Stromal cell of bone marrow (primary cell): ENCODE measurements at regions not wholly inside any gene's neighbourhood (a gene's known extent, or its start where the extent isn't known, plus 50 kb on each side); places are given as distances from the start of the nearest gene placed in this dataset.
A peak's percentile ranks its signal among the peaks of the same experiment; 100 is the strongest.

Source experiments
- DNase-seq: peaks from one replicate; pipeline ENCODE4 v3.0.0-alpha.2; 2012; ENCODE audit warnings: low read depth

GRCh38 chr9:87247097-87247496 lies 250.6 kb upstream of the DAPK1 start:
- DNase-seq = no peak

GRCh38 chr9:87249029-87249428 lies 248.6 kb upstream of the DAPK1 start:
- DNase-seq = no peak

GRCh38 chr9:87250205-87250604 lies 247.5 kb upstream of the DAPK1 start:
- DNase-seq = no peak

- DNase-seq = no peak
Measured at GRCh38 chr9:87255431-87256155, 242.1 kb upstream of the DAPK1 start.

- DNase-seq = no peak
Measured at GRCh38 chr9:87256973-87257372, 240.7 kb upstream of the DAPK1 start.

- peak; percentile 81 for DNase-seq
Measured at GRCh38 chr9:87259543-87260518, 237.8 kb upstream of the DAPK1 start.

GRCh38 chr9:87263291-87263690 lies 234.4 kb upstream of the DAPK1 start:
- no peak for DNase-seq

- DNase-seq = no peak
Measured at GRCh38 chr9:87266697-87267096, 231.0 kb upstream of the DAPK1 start.

GRCh38 chr9:87267251-87268070 lies 230.2 kb upstream of the DAPK1 start:
- peak; percentile 83 for DNase-seq

- DNase-seq = no peak
Measured at GRCh38 chr9:87269296-87270176, 228.1 kb upstream of the DAPK1 start.

- DNase-seq = peak; percentile 58
Measured at GRCh38 chr9:87270221-87270847, 227.3 kb upstream of the DAPK1 start.

GRCh38 chr9:87270848-87271234 lies 226.8 kb upstream of the DAPK1 start:
- no peak for DNase-seq

GRCh38 chr9:87271696-87272477 lies 225.8 kb upstream of the DAPK1 start:
- no peak for DNase-seq

- DNase-seq = no peak
Measured at GRCh38 chr9:87275047-87275725, 222.5 kb upstream of the DAPK1 start.

GRCh38 chr9:87276327-87276841 lies 221.3 kb upstream of the DAPK1 start:
- DNase-seq = peak; percentile 64

- DNase-seq = no peak
Measured at GRCh38 chr9:87276851-87277261, 220.8 kb upstream of the DAPK1 start.

GRCh38 chr9:87277346-87277745 lies 220.3 kb upstream of the DAPK1 start:
- no peak for DNase-seq

GRCh38 chr9:87278971-87279733 lies 218.5 kb upstream of the DAPK1 start:
- DNase-seq = no peak
